SK-N-SH (cell line): ENCODE measurements at regions not wholly inside any gene's neighbourhood (a gene's known extent, or its start where the extent isn't known, plus 50 kb on each side); places are given as distances from the start of the nearest gene placed in this dataset.

Experiments
- CTCF ChIA-PET: fragments of 300-600, 350-600 bp; formaldehyde crosslinking; extraction: SDS; loops from one replicate; lab custom pipeline; 2021; lab: Yijun Ruan, JAX
- POLR2A ChIA-PET: fragments of 350-600 bp; sonication (Branson Sonifier 250); formaldehyde crosslinking; extraction: SDS; loops from one replicate; lab custom pipeline; 2020; ENCODE audit warnings: antibody characterized with exemption, inconsistent platforms; lab: Yijun Ruan, JAX
- DNase-seq: peaks from one replicate; pipeline ENCODE4 v3.0.0; 2012
- H2AFZ ChIP-seq: fragments of 200-600 bp; sonication (generic); 2 replicates; pipeline ENCODE4 v1.8.1; 2016; ENCODE audit warnings: antibody characterized with exemption, mild to moderate bottlenecking, low read depth
- H3F3A ChIP-seq: fragments of 200-600 bp; sonication (generic); replicated peaks from 2 replicates; pipeline ENCODE3; 2016; ENCODE audit warnings: antibody characterized with exemption, mild to moderate bottlenecking; ENCODE audit not compliant: insufficient read depth
- H3K27ac ChIP-seq, 2 experiments: fragments of 200-500 bp in 1 of 2; fragments of 200-600 bp in 1 of 2; sonication (Bioruptor generic) in 1 of 2; sonication (generic), shearing (Covaris generic) in 1 of 2; 2 replicates each; pipeline versions ENCODE4 v1.5.1 to v1.6.1; 2014 to 2016; ENCODE audit warnings: low read depth in 2 of 2, inconsistent platforms in 1 of 2, low read length in 1 of 2, mild to moderate bottlenecking in 1 of 2, mixed read lengths in 1 of 2
- H3K27me3 ChIP-seq: fragments of 200-600 bp; sonication (generic), shearing (Covaris generic); 2 replicates; pipeline ENCODE4 v1.6.1; 2016; ENCODE audit warnings: mixed run types; ENCODE audit not compliant: insufficient read depth
- H3K36me3 ChIP-seq, 2 experiments: fragments of 200-500 bp in 1 of 2; fragments of 200-600 bp in 1 of 2; sonication (Bioruptor generic) in 1 of 2; sonication (generic) in 1 of 2; replicated peaks in 1 of 2; 2 replicates each; pipeline versions ENCODE3 to v1.5.1; 2014 to 2016; ENCODE audit warnings: low read length in 1 of 2, mild to moderate bottlenecking in 1 of 2; ENCODE audit not compliant: insufficient read depth in 2 of 2, control insufficient read depth in 1 of 2
- H3K4me1 ChIP-seq, 2 experiments: fragments of 200-500 bp in 1 of 2; fragments of 200-600 bp in 1 of 2; sonication (Bioruptor generic) in 1 of 2; sonication (generic), shearing (Covaris generic) in 1 of 2; 2 replicates each; pipeline versions ENCODE4 v1.5.1 to v1.6.1; 2014 to 2016; ENCODE audit warnings: low read depth in 1 of 2, low read length in 1 of 2, mixed run types in 1 of 2; ENCODE audit not compliant: insufficient read depth in 2 of 2, control insufficient read depth in 1 of 2
- H3K4me2 ChIP-seq: fragments of 200-600 bp; sonication (generic), shearing (Covaris generic); 2 replicates; pipeline ENCODE4 v1.6.1; 2017; ENCODE audit warnings: mixed run types
- H3K4me3 ChIP-seq, 2 experiments: fragments of 200-500 bp in 1 of 2; fragments of 200-600 bp in 1 of 2; sonication (Bioruptor generic) in 1 of 2; sonication (generic), shearing (Covaris generic) in 1 of 2; 2 replicates each; pipeline versions ENCODE4 v1.5.1 to v1.8.1; 2014 to 2016; ENCODE audit warnings: low read depth in 2 of 2, inconsistent platforms in 1 of 2, low read length in 1 of 2, mild to moderate bottlenecking in 1 of 2, mixed read lengths in 1 of 2, moderate library complexity in 1 of 2
- H3K79me2 ChIP-seq: fragments of 200-600 bp; sonication (generic); 2 replicates; pipeline ENCODE4 v1.8.1; 2017; ENCODE audit warnings: mild to moderate bottlenecking; ENCODE audit not compliant: insufficient read depth
- H3K9ac ChIP-seq: fragments of 200-600 bp; sonication (generic); 2 replicates; pipeline ENCODE4 v1.6.1; 2017; ENCODE audit warnings: mixed run types
- H3K9me2 ChIP-seq: fragments of 200-600 bp; sonication (generic); 2 replicates; pipeline ENCODE4 v1.6.1; 2017; ENCODE audit warnings: mixed run types
- H3K9me3 ChIP-seq: fragments of 200-600 bp; sonication (generic); 2 replicates; pipeline ENCODE4 v1.6.1; 2017; ENCODE audit warnings: mixed run types, mild to moderate bottlenecking, moderate library complexity
- H4K20me1 ChIP-seq: fragments of 200-600 bp; sonication (generic); 2 replicates; pipeline ENCODE4 v1.6.1; 2017; ENCODE audit warnings: mild to moderate bottlenecking, mixed run types; ENCODE audit not compliant: insufficient read depth
- CHD2 ChIP-seq: fragments of 150-350 bp; IDR thresholded peaks from 2 replicates; pipeline ENCODE4 v1.6.1; 2018; ENCODE audit warnings: low read length; ENCODE audit not compliant: partially characterized antibody
- EP300 ChIP-seq, 2 experiments: IDR thresholded peaks; 2 replicates each; pipeline versions ENCODE4 v1.4.0 to v1.6.1; 2012; ENCODE audit warnings: borderline replicate concordance in 1 of 2, low read depth in 1 of 2, low read length in 1 of 2
- FOXJ3 ChIP-seq: sonication (generic); formaldehyde crosslinking; IDR thresholded peaks from 2 replicates; pipeline ENCODE4 v1.5.1; 2020; ENCODE audit warnings: mild to moderate bottlenecking, missing genetic modification reagents
- GABPA ChIP-seq: IDR thresholded peaks from 2 replicates; pipeline ENCODE4 v1.4.0; 2012; ENCODE audit warnings: low read depth, mild to moderate bottlenecking
- GATA2 ChIP-seq: sonication (generic); formaldehyde crosslinking; IDR thresholded peaks from 2 replicates; pipeline ENCODE4 v1.5.0; 2020; ENCODE audit warnings: mild to moderate bottlenecking, missing genetic modification reagents
- NFIC ChIP-seq: IDR thresholded peaks from 2 replicates; pipeline ENCODE4 v1.4.0; 2012; ENCODE audit warnings: borderline replicate concordance
- NRF1 ChIP-seq: IDR thresholded peaks from 2 replicates; pipeline ENCODE4 v1.6.1; 2012; ENCODE audit warnings: low read depth, mild to moderate bottlenecking, low read length
- RCOR1 ChIP-seq: fragments of 150-350 bp; IDR thresholded peaks from 2 replicates; pipeline ENCODE4 v1.6.1; 2017; ENCODE audit warnings: antibody characterized with exemption, low read length
- TCF12 ChIP-seq: IDR thresholded peaks from 2 replicates; pipeline ENCODE4 v1.4.0; 2012
- WGBS: methylation state at CpG from one replicate; pipeline ENCODE4 v1.1.6; 2017; ENCODE audit warnings: low lambda C conversion rate; 5-methylcytosine and 5-hydroxymethylcytosine counted together
- TF ChIP-seq, protein P1 (sequence below): fragments of 150-350 bp; IDR thresholded peaks from 2 replicates; pipeline ENCODE4 v1.6.1; 2016; ENCODE audit warnings: mild to moderate bottlenecking, low read depth, low read length

DNA sequence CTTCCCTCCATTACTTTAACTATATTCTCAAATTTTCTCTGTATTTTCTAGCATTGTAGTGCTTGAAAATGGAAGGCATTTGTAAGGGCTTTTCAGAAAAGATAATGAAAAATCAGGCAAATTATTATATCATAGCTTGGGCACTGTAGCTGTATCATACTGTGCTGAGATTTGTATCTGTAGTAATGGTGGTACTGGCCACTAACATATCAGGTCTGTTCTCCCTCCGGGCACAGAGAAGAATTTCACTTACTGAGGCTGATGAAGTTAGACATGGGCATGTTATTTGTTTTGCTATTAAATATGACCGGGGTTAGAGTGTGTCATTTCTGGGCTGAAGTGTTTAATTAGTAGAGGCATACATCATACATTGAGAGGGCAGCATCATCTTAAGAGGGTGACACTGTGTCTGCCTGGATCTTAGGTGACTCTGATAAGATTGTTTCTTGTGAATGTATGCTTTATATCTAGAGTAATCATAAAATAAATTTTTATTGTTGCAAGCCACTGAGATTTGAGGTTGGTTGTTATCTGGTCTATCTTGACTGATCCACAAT is 1395.9 kb downstream of the EPHA7 start:
- no peak overlapping the region for H2AFZ ChIP-seq
- no peaks in the 10 kb centered on the region for H3K9me3 ChIP-seq
- peak; percentile 52 for DNase-seq
- no peak overlapping the region for H3K4me3 ChIP-seq
- ChIA-PET CTCF (no interaction called here), POLR2A (no interaction called here)
- TF ChIP-seq GATA2 (CRISPR knock-in tag) (peak; percentile 87), RCOR1 (peak; percentile 79), NRF1 (no peak), CHD2 (peak; percentile 40), GABPA (no peak), TCF12 (no peak), EP300 (IDR thresholded peaks at IDR 0.05; ENCODE audit: borderline replicate concordance in 1 of 2, low read depth in 1 of 2, low read length in 1 of 2) (peak in 1 of 2 experiments; percentile 48; a peak in 1 of 4 replicates)
- 0 out of 2 replicates have a peak, but pooled peaks cover 2% of the 10 kb centered on the region for H3K9me2 ChIP-seq
- no peak overlapping the region for H3K4me2 ChIP-seq
- H3F3A ChIP-seq = no peaks in the 10 kb centered on the region
- 0% methylated on average over 2 of the region's 2 CpGs for whole genome bisulfite sequencing
- no peak overlapping the region for H3K27ac ChIP-seq
- H3K9ac ChIP-seq = no peak overlapping the region
- no peaks in the 10 kb centered on the region for H3K27me3 ChIP-seq
- H4K20me1 ChIP-seq = no peaks in the 10 kb centered on the region
- H3K36me3 ChIP-seq = no peaks in the 10 kb centered on the region
- no peaks in the 10 kb centered on the region for H3K79me2 ChIP-seq
- H3K4me1 ChIP-seq = no peaks in the 10 kb centered on the region; a peak in 1 of 4 replicates

- Histone ChIP-seq H3K9me3 (no peaks in the 10 kb centered on the region), H3K4me2 (no peak overlapping the region), H4K20me1 (no peaks in the 10 kb centered on the region), H3K4me3 (no peak overlapping the region), H3K79me2 (no peaks in the 10 kb centered on the region), H3K27me3 (no peaks in the 10 kb centered on the region), H3K27ac (no peak overlapping the region), H3K9me2 (no peaks in the 10 kb centered on the region), H3K9ac (no peak overlapping the region), H3F3A (no peaks in the 10 kb centered on the region)
- TF ChIP-seq FOXJ3 (CRISPR knock-in tag) (no peak), NFIC (no peak), TCF12 (no peak), CHD2 (no peak)
- TF ChIP-seq, protein P1, sequence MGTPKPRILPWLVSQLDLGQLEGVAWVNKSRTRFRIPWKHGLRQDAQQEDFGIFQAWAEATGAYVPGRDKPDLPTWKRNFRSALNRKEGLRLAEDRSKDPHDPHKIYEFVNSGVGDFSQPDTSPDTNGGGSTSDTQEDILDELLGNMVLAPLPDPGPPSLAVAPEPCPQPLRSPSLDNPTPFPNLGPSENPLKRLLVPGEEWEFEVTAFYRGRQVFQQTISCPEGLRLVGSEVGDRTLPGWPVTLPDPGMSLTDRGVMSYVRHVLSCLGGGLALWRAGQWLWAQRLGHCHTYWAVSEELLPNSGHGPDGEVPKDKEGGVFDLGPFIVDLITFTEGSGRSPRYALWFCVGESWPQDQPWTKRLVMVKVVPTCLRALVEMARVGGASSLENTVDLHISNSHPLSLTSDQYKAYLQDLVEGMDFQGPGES = no peak
- TF ChIP-seq, all 33 proteins: peak for 0
- Histone ChIP-seq H3K36me3 (no peaks in the 10 kb centered on the region), H3K4me1 (no peaks in the 10 kb centered on the region), H2AFZ (no peak overlapping the region)
- CTCF ChIA-PET = no interaction called here
- no peak for DNase-seq
- POLR2A ChIA-PET = no interaction called here
- 47% methylated on average over 3 of the region's 29 CpGs for WGBS
These were observed 1407.6 kb downstream of the EPHA7 start for GRCh38 chr6:92011681-92012245.
